ENCODE measurements at regions not wholly inside any gene's neighbourhood (a gene's known extent, or its start where the extent isn't known, plus 50 kb on each side); places are given as distances from the start of the nearest gene placed in this dataset.

DNA sequence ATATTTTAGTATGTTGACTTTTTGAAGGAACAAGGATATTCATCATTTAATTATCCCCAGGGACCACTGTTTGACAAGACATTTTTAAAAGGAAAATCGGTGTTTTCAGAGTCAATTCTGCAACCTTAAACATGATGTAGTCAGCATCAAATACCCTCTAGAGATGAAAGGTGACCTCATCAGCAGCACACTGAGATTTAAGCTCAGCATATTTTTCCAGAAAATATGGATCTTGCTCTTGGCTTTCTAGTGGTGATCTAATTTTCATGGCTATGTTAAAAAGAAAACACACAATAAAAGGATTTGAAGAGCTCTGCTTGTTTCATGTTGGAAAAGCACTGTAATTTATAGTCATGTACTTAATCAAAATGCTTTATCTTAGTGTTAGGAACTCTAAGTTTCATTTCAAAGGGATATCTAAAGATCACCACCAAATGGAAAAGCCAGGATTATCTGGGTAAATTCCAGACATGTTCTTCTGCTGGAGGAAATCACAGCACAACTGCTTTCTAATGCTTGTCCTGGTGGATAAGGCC is 487.2 kb downstream of the ENC1 start:
- no peak for DNase-seq (ENCODE audit: low read depth in 2 of 2)

DNA sequence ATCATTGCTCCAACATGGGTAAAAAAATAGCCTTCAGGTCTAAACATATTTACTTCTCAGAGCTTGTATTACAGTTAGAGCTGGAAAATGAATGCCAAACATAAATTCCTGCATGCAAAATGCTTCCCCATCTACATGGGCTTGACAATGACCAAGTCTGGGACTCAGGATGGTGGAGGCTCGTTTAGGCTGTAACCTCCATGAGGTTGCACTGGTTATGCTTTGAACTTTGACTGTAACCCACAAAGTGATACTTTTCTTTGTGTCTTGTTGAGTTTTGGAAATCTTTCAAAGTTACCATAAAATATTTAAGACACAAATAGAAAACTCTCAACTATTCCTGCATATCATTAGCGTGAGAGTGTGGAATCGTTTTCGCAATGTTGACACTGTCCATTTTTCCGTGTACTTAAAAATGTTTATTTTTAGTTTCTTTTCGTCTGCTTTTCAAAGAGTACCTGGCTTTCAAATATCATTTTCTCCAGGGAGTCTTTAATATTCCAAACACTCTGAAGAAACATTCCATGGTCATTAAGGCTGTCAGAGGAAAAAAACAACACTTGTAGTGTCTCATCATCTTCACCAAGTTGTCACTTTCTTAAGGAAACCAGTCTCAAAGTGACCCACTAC is 487.8 kb downstream of the ENC1 start:
- DNase-seq (ENCODE audit: low read depth in 2 of 2): no peak

DNA sequence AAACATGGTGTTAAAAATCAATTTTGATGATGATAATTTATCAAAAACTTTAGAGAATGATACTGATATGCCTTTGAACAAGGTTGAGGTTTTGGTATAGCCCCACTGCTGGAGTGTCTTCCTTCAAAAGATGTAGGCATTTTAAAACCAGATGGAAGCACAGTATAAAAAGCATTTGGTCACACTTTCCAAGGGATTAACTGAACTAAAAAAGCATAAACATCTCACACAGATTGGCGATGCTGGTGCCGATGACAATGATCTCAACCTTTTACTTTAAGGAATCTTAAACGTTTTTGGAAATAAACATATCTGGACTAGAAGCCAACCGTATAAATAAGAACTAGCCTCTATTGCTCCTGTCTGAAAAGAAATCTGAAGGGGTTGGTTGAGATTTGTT is 488.4 kb downstream of the ENC1 start:
- no peak for DNase-seq (ENCODE audit: low read depth in 2 of 2)

DNA sequence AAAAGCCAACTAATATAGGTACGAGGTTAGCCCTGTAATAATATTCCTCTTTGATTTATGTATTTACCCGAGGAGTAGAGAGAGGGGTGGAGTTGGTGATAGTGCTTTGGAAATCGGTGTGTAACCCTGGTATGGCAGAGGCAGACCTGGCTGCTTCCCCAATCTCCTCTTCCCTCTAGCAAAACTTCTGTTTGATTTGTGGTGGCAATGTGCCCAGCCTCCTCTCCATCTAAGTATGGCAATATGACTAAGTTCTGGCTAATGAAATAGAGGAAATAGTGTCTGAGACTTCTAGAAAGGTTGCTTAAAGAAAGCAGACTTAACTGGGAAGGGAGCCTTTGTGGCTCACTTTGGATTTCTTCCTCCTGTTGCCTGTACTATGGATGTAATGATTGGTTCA is 491.1 kb downstream of the ENC1 start:
- no peak for DNase-seq (ENCODE audit: low read depth in 2 of 2)

DNA sequence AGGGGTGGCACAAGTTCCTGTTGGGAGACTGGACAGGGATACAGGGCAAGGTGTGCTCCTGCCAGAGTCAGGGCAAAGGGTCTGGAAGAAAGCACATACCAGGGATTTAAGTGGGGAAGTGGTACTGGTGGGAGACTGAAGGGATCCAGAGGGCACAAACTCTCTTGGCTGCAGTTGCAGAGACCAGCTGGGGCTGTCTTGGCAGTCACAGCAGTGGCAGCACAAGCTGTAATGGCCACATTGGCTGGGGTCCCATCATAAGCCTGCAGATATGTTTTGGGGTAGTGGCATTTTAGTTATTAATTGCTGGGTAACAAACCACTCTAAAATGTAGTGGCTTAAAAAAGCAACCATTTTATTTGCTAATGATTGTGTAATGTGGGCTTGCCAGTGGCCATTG is 492.2 kb downstream of the ENC1 start:
- DNase-seq (ENCODE audit: low read depth in 2 of 2): no peak

DNA sequence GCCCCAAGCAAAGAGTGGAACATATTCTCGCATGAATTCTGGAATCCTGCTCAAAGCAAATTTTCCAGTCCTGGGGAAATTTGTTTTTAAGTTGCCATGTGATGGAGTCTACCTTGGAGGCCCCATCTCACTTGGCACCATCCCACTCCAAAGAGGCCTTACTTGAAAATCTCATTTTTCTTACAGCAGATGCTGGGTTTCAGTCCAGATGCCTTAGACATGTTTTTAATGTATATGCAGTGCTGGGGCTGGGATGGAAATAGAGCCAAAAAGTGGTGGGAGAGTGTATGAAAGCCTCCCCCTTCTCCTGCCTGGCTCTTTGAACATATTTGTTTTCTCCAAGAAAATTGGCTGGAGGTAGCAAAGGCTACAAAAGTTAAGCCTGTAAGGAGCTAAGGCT is 493.7 kb downstream of the ENC1 start:
- DNase-seq (ENCODE audit: low read depth in 2 of 2): no peak

DNA sequence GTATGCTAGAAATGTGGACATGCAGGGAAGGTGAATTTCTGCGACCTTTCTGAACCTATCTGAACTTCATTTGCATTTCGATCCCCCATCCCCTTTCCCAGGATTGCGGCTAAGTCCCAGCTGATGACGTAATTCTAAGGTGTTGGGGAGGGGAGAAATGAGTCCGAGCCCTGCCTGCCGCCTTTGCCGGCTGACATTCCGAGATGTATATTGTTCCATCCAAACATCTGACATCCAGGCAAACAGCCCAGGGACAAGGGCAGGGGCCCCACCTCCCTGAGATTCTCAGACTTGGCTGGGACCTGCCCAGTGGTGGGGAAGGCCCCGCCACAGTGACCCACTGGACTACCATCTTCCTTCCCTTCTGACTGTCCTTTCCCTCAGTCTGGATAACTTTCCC is 494.6 kb downstream of the ENC1 start:
- DNase-seq (ENCODE audit: low read depth in 2 of 2): no peak

DNA sequence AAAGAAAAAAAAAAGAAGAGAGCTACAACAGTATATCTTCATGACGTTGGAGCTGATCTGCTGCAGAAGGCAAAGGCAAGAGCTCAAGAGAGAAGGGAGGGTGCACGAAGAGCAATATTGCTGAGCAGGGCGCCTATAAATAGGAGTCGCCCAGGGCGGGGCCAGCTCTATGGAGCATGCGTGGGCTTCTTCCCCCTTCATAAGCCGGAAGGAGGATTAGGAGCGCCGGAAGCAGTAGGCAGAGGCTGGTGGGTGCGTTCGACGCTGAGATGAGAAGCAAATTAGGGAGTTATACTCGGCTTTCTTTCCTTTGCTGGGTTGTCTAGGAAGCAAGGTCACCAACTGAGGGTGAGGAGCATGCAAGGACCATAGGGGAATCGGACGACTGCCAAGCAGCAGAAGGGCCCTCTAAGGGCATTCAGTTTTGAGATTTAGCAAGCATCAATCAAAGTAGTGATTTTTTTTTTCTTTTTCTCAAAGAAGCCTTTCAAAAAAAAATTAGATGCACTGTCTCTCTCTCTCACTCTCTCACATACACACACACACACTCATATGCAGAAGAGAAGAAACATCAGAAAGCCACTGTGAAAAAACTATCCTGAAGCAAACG is 496.7 kb downstream of the ENC1 start:
- no peak for DNase-seq (ENCODE audit: low read depth in 2 of 2)

DNA sequence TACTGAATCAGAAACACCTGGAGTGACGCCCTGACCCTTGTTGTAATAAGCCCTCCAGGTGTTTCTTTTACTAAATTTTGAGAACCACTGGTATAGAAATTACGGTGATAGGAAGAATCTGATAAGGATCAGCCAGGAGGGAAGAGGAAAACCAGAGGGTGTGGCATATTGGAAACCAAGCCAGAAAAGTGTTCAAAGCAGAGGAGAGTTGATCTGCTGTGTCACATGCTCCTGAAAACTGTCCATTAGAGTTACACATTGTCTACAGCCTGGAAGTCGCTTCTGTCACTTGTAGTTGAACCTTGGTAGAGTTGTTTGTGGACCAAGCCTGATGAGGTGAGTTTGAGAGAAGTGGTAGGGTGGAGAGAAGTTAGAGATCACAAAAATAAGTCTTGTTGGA is 497.4 kb downstream of the ENC1 start:
- no peak for DNase-seq (ENCODE audit: low read depth in 2 of 2)

DNA sequence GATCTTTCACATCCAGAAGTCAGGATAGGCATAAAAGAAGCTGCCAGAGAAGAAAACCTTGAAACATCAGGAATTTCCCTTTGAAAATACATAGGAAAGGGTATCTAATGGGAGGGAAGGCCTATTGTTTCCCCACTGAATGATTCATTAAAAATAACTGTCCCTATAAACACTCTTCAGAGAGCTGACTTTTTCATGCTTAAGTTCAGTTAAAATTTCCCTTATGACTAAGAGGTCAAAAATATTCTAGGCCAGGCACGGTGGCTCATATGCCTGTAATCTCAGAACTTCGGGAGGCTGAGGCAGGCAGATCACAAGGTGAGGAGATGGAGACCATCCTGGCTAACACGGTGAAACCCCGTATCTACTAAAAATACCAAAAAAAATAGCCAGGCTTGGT is 499.5 kb downstream of the ENC1 start:
- no peak for DNase-seq (ENCODE audit: low read depth in 2 of 2)

DNA sequence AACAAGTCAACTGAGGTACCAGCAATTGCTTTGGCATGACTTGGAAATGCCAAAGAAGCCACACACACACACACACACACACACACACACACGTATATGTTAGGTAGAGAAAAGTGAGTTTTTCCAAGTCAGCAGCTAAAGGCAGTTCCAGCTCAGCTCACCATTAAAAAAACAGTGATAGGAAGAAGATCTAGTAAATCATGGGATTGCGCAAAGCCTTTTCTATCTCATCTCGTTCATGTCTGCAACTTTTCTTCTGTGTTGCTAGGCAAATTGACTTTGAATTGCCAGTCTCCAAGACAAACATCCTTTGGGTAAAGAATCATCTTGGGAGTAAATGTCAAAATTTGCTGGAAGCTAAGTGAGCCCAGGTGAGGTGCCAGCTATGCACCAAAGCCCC is 500.1 kb downstream of the ENC1 start:
- DNase-seq (ENCODE audit: low read depth in 2 of 2): no peak

DNA sequence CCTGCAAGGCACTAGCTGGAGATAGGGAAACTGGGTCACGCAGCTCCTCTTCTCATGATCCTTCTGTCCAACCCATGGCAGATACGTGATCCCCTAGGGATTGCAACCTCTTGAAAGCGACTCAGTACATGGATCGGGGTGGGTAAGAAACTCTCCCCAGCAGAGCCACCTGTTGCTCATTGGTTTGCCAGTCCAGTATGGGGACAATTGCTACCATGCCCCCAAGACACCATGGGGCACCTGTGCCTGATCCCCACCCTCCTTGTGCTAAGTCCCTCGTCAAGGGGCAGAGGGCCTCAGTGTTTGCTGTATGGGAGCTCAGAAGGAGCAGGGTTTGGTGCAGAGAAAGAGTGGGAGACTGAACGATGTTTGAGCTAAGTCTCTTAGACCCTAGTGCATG is 500.9 kb downstream of the ENC1 start:
- DNase-seq (ENCODE audit: low read depth in 2 of 2): no peak

DNA sequence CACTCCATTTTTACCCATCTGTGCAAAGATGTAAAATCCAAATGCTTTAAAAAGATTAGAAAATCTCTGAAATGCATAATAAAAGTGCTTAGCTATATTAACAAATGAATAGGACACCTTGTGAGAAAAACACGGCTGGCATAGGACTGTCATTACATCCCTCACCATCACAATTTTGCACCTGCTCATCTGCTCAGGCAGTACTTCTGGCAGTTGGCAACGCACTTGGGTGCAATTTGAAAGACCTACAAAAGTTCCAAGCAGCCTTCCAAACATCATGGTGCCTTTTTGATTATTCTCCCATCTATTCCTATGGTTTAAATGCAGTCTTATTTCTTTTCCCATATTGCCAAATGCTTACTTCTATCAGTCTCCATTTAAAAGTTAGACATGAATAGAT is 501.8 kb downstream of the ENC1 start:
- no peak for DNase-seq (ENCODE audit: low read depth in 2 of 2)

DNA sequence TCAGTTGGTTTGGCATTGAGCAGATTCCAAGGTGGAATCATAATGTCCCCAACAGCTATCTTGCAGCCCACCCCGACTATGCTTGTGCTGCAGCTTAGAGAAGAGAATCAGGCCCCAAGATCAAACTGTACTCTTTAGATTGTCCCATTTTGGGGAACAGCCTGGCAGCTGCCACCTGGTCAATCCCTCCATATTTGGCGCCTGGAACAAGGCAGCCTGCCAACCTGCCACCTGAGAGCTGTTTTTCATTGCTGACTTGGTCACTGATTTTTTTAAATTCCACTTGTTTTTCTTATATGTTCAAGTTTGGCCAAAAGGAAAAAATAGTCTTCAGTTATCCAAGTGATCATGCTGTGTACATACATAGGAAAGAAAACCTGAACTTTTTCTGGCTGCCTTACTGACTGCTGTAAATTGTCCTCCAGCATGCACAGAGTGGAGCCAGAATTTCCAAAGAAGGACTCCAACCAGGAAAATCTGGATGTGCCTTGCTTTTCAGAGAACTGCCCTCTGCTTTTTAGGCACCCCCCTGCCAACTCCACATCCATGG is 504.2 kb downstream of the ENC1 start:
- no peak for DNase-seq (ENCODE audit: low read depth in 2 of 2)

DNA sequence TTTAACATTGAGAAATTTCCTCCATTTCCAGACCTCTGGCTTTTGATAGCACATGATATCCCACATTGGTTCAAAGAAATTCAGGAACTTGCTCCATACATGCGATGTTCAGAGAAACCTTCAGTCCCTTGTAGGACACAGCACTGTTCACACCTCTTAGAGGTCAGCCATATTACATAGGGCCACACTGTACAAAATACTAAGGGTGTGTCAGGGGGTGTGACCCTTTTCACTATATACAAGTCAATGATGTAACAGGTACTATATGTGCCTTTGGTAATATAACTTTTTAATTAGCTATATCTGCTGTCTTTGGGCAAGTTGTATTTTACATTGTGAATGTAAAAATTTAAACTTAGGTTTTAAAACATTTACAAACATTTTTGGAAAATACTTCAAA is 505.5 kb downstream of the ENC1 start:
- no peak for DNase-seq (ENCODE audit: low read depth in 2 of 2)

DNA sequence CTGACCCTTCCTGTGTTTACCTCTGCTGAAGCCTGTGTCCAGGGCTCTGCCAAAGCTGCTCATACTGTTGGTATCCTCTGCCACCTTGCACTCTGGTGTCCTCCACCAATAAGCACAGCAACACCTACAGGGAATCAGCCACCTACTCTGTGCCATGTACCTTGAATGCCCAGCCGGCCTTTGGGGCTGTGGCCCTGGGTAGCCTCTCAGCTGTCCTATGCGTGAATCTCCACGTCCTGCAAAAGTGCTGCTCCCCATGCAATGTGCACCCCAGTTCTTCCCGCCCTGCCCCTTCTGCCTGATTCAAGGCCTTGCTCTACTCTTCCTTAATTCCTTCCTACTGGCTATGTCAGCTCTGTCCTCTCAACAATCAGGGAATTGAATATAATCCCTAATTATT is 506.5 kb downstream of the ARHGEF28 start:
- no peak for DNase-seq (ENCODE audit: low read depth in 2 of 2)

DNA sequence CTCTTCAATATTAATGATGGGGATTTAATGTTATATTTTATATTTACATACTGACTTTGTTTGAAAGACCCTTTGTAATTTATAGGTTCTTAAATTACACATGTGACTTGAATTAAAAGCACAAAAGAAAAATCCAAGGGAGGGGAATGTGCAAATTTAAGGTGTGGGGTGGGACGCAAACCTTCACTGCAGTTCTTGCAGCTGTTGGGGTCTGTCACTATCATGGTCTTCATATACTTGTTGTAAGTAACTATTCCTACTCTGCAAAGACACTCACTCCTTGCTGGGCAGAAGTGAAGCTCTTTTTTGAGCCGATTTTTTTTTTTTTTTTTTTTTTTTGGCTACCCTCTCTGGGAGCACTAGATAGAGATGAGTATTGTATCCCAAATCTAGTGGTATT is 505.3 kb downstream of the ARHGEF28 start:
- DNase-seq (ENCODE audit: low read depth in 2 of 2): no peak

DNA sequence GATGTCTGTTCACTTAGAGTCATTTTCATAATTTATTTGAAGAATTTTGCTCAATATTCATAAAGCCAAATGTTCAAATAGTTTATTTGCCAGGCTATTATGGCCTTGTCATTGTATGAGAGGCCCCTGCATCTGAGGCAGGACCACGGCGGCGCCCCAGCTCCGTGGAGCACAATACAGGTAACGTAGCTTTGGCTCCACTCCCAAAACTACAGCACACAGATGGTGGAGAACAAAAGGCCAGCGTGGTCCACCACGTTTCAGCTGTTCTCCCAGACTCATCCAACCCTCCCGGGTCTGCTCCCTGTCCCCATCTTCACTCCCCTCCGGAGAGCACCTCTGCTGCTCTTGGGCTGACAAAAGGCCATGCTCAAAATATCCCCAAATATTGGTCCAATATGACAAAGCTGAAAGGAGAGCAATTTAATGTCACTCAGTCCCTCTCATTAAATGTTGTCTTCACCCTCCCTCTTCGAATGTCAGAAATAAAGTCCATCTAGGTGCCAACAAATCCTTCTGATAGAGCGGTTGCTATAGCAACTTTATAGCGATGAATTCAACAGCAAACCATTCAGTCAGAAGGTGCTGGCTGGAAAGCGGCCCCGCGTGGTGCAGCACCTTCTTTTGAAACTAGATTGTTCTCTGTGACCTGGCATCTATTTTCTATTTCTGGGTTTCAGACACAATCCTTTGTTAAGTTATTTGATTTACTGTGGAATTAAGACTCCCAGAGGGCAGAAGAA is 504.3 kb downstream of the ARHGEF28 start:
- DNase-seq (ENCODE audit: low read depth in 2 of 2): no peak

DNA sequence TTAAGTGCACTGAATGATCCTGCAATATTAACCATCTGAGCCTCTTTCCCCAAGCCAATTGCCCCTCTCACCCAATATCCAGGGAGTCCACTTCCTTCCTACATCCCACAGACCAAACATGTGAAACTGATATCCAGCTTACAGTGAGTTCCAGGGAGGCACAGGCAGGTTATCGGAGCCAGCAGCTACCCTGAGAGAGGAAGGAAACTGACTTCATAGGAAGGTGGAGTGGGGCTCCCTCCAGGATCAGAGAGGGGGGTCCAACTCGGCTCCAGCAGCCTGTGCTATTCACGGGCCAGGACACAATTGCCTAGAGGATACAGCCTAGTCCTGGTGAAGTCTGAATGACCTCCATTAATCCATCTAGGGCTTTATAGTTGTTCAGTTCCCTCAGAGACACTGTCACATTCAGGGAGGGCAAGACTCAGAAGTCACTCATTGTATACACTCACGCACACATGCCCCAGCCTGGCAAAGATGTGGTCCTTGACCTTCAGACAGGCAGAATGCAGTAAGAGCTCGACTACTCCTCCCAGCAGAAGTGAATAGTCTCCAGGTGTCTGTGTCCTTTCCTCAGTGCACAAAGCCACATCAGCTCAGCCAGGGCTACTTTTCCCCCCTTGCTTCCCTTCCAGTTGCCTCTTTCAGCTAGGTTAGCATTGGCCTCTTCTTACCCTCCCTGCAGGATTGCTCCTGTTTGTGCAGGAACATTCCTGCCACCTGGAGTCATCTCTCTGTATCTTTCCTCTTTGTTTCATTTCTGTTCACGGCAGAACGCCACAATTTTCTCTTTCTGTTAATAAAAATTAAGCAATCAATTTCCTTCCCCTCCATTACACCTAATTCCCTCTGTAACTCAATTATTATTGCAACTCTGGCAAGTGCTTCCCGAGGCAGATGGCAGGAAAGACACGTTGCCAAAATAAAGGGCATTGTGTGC is 501.7 kb downstream of the ARHGEF28 start:
- no peak for DNase-seq (ENCODE audit: low read depth in 2 of 2)

DNA sequence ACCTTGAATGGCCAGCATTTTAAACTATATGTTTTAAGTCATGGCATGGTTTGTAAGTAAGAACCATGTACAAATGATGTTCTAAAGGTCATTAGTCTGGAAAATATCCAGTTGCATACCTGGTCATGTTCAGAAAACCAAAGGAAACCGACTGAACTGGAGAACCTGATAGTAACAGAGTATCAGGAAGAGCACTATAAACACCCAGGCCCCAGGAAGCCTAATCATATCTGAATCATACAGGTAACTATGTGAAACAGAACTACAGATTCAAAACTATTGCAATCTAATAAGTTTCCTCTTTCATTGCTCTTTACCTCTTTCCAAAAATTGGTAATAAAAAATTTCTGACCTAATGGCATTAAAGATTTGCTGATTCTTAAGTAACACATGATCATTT is 500.3 kb downstream of the ARHGEF28 start:
- DNase-seq (ENCODE audit: low read depth in 2 of 2): no peak

DNA sequence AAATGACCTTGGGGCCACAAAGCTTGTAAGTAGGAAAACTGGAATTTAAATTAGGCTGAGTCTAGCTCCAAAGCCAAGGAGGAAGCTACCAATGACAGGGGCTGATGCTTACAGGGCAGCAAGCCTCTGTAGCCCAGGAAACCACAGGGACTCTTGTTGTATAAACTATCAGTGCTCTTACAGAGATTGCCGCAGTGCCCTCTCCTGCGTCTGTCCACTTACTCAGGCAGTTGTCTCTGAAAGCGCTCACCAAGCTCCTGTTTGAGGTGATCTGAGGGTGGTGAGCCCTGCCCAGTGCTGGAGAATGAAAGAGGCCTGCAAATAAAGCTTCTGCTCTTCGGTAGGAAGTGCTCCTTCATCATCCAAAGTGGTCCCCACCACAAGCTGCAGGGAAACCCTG is 498.8 kb downstream of the ARHGEF28 start:
- no peak for DNase-seq (ENCODE audit: low read depth in 2 of 2)

DNA sequence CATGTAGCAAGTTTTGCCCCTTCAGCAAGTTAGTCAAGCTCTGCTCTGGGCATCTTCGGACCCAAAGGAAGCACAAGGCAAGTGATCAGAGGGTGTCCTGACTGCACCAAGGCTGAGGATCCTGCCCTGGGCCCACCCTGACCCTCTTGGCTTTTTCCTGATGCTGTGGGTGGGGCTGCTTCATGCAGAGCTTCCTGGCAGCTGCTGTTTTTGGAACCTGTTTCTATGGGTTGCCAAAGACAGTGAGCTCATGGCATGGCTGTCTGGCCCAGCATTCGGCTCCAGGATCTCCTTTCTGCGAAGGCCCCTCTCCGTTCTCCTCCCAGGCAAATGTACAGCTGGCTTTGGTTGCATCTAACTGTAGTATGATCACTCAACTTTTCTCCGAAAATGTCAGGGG is 497.9 kb downstream of the ARHGEF28 start:
- DNase-seq (ENCODE audit: low read depth in 2 of 2): no peak

Data from stimulated activated CD8-positive, alpha-beta memory T cell treated with anti-CD3 and anti-CD28 coated beads, Interleukin-2, amount 100 ng/mL, for 48 hours (primary cell).